ENCODE measurements at regions not wholly inside any gene's neighbourhood (a gene's known extent, or its start where the extent isn't known, plus 50 kb on each side); places are given as distances from the start of the nearest gene placed in this dataset.

DNA sequence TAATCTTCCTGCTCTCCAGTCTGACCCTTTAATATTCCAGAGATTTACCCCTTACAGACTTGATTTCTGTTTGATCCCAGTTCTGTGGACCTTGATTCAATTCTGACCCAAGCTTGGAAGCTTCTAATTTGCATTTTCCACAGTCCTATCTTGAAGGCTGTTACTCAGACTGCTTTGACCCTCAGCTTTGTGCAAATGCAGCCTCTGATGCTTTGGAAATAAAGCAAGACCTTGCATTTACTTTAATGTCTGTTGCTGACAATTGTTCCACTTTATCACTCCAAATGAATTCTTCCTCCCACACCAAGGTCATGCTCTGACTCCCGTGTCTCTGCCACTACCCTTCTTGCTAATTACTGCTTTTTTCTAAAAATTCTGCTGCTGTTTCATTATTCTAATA lies 886.0 kb downstream of the TUSC7 start:
- ATAC-seq (no peak), DNase-seq (ENCODE audit: low spot score) (no peak)
- H3K4me2 ChIP-seq, result no peak overlapping the region
- no peaks in the 10 kb centered on the region; the same call in 1 of the 2 replicates for H3K9me2 ChIP-seq (ENCODE audit: insufficient read depth)
- Mint-ChIP-seq H3K9me3 (no peaks in the 10 kb centered on the region), H3K4me1 (peaks cover 6% of the 10 kb centered on the region), H3K27ac (no peak overlapping the region), H3K27me3 (ENCODE audit: insufficient read depth, low read depth, poor library complexity) (no peaks in the 10 kb centered on the region), H3K4me3 (no peak overlapping the region), H3K36me3 (ENCODE audit: low read depth) (no peaks in the 10 kb centered on the region)
- no peaks in the 10 kb centered on the region for H3K79me2 ChIP-seq (replicated peaks; ENCODE audit: insufficient read depth)
- no peaks in the 10 kb centered on the region for H3K4me1 ChIP-seq (ENCODE audit: insufficient read depth)
- H4K20me1 ChIP-seq (replicated peaks; ENCODE audit: insufficient read depth), result no peaks in the 10 kb centered on the region
- H3K36me3 ChIP-seq (ENCODE audit: insufficient read depth), result no peaks in the 10 kb centered on the region
- no peaks in the 10 kb centered on the region for H3F3A ChIP-seq (replicated peaks; ENCODE audit: low read depth)
- no peak overlapping the region for H3K27ac ChIP-seq (ENCODE audit: low read depth)
- no peak overlapping the region for H2AFZ ChIP-seq
- H3K4me3 ChIP-seq, result no peak overlapping the region
- H3K27me3 ChIP-seq (ENCODE audit: insufficient read depth), result no peaks in the 10 kb centered on the region
- TF ChIP-seq REST (IDR thresholded peaks at IDR 0.05; ENCODE audit: unreplicated experiment), result no peak

DNA sequence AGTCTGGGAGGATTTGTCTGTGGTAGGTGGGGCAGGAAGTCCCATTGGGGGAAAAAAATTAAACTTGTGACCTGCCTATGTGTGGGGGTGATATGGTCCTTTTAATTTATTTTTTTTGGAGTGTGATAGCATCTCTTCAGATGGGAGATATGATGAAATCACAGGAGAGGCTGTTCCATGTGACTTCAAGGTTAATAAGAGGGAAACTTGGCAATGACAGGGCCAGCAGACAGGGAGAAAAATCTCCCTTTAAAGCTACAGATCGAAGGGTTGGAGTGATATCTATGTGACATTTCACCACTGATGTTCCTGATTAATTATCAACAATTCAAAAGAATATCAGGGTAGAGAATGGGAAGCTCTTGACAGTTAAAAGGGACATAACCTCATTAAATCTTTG lies 886.9 kb downstream of the TUSC7 start:
- H3K4me1 ChIP-seq (ENCODE audit: insufficient read depth), result no peaks in the 10 kb centered on the region
- DNase-seq (ENCODE audit: low spot score) (no peak), ATAC-seq (no peak)
- Mint-ChIP-seq H3K36me3 (ENCODE audit: low read depth) (no peaks in the 10 kb centered on the region), H3K4me3 (no peak overlapping the region), H3K27me3 (ENCODE audit: insufficient read depth, low read depth, poor library complexity) (no peaks in the 10 kb centered on the region), H3K27ac (peak overlapping the region; percentile 37), H3K9me3 (no peaks in the 10 kb centered on the region), H3K4me1 (peaks cover 6% of the 10 kb centered on the region)
- H3K27ac ChIP-seq (ENCODE audit: low read depth), result no peak overlapping the region
- H3F3A ChIP-seq (replicated peaks; ENCODE audit: low read depth), result no peaks in the 10 kb centered on the region
- H3K4me3 ChIP-seq, result no peak overlapping the region
- H3K36me3 ChIP-seq (ENCODE audit: insufficient read depth), result no peaks in the 10 kb centered on the region
- no peaks in the 10 kb centered on the region; the same call in 1 of the 2 replicates for H3K9me2 ChIP-seq (ENCODE audit: insufficient read depth)
- H3K27me3 ChIP-seq (ENCODE audit: insufficient read depth), result no peaks in the 10 kb centered on the region
- H3K4me2 ChIP-seq, result no peak overlapping the region
- no peaks in the 10 kb centered on the region for H4K20me1 ChIP-seq (replicated peaks; ENCODE audit: insufficient read depth)
- no peaks in the 10 kb centered on the region for H3K79me2 ChIP-seq (replicated peaks; ENCODE audit: insufficient read depth)
- no peak overlapping the region for H2AFZ ChIP-seq
- TF ChIP-seq ETS1 (IDR thresholded peaks at IDR 0.05) (no peak), ZNF331 (CRISPR knock-in tag; IDR thresholded peaks at IDR 0.05; ENCODE audit: low read depth) (no peak), ZNF114 (CRISPR knock-in tag; IDR thresholded peaks at IDR 0.05) (no peak), EZH2phosphoT487 (IDR thresholded peaks at IDR 0.05; ENCODE audit: unreplicated experiment) (no peak), JUNB (IDR thresholded peaks at IDR 0.05; ENCODE audit: unreplicated experiment) (no peak), POLR2AphosphoS5 (IDR thresholded peaks at IDR 0.05; ENCODE audit: low read depth) (no peak), REST (IDR thresholded peaks at IDR 0.05; ENCODE audit: unreplicated experiment) (no peak)
- TF ChIP-seq, protein P1, sequence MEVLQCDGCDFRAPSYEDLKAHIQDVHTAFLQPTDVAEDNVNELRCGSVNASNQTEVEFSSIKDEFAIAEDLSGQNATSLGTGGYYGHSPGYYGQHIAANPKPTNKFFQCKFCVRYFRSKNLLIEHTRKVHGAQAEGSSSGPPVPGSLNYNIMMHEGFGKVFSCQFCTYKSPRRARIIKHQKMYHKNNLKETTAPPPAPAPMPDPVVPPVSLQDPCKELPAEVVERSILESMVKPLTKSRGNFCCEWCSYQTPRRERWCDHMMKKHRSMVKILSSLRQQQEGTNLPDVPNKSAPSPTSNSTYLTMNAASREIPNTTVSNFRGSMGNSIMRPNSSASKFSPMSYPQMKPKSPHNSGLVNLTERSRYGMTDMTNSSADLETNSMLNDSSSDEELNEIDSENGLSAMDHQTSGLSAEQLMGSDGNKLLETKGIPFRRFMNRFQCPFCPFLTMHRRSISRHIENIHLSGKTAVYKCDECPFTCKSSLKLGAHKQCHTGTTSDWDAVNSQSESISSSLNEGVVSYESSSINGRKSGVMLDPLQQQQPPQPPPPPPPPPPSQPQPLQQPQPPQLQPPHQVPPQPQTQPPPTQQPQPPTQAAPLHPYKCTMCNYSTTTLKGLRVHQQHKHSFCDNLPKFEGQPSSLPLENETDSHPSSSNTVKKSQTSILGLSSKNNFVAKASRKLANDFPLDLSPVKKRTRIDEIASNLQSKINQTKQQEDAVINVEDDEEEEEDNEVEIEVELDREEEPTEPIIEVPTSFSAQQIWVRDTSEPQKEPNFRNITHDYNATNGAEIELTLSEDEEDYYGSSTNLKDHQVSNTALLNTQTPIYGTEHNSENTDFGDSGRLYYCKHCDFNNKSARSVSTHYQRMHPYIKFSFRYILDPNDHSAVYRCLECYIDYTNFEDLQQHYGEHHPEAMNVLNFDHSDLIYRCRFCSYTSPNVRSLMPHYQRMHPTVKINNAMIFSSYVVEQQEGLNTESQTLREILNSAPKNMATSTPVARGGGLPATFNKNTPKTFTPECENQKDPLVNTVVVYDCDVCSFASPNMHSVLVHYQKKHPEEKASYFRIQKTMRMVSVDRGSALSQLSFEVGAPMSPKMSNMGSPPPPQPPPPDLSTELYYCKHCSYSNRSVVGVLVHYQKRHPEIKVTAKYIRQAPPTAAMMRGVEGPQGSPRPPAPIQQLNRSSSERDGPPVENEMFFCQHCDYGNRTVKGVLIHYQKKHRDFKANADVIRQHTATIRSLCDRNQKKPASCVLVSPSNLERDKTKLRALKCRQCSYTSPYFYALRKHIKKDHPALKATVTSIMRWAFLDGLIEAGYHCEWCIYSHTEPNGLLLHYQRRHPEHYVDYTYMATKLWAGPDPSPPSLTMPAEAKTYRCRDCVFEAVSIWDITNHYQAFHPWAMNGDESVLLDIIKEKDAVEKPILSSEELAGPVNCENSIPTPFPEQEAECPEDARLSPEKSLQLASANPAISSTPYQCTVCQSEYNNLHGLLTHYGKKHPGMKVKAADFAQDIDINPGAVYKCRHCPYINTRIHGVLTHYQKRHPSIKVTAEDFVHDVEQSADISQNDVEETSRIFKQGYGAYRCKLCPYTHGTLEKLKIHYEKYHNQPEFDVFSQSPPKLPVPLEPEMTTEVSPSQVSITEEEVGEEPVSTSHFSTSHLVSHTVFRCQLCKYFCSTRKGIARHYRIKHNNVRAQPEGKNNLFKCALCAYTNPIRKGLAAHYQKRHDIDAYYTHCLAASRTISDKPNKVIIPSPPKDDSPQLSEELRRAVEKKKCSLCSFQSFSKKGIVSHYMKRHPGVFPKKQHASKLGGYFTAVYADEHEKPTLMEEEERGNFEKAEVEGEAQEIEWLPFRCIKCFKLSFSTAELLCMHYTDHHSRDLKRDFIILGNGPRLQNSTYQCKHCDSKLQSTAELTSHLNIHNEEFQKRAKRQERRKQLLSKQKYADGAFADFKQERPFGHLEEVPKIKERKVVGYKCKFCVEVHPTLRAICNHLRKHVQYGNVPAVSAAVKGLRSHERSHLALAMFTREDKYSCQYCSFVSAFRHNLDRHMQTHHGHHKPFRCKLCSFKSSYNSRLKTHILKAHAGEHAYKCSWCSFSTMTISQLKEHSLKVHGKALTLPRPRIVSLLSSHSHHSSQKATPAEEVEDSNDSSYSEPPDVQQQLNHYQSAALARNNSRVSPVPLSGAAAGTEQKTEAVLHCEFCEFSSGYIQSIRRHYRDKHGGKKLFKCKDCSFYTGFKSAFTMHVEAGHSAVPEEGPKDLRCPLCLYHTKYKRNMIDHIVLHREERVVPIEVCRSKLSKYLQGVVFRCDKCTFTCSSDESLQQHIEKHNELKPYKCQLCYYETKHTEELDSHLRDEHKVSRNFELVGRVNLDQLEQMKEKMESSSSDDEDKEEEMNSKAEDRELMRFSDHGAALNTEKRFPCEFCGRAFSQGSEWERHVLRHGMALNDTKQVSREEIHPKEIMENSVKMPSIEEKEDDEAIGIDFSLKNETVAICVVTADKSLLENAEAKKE (CRISPR knock-in tag; IDR thresholded peaks at IDR 0.05), result no peak

Data from GM23338 (cell line).